ENCODE measurements at regions not wholly inside any gene's neighbourhood (a gene's known extent, or its start where the extent isn't known, plus 50 kb on each side); places are given as distances from the start of the nearest gene placed in this dataset.

GRCh38 chr18:41343808-41344207, 611.2 kb upstream of the PIK3C3 start:
- in situ Hi-C loops (cut with MboI; ENCODE audit: low pct_unique_long_range_greater_than_20kb, low sequenced_read_pairs, unreplicated experiment): no loop called here
- DNase-seq (ENCODE audit: low spot score): no peak
- no peak for TF ChIP-seq CTCF (IDR thresholded peaks at IDR 0.05; ENCODE audit: extremely low read depth, insufficient read depth, missing control alignments)

GRCh38 chr18:41338341-41338740, 616.7 kb upstream of the PIK3C3 start:
- TF ChIP-seq CTCF (IDR thresholded peaks at IDR 0.05; ENCODE audit: extremely low read depth, insufficient read depth, missing control alignments): no peak
- in situ Hi-C loops (cut with MboI; ENCODE audit: low pct_unique_long_range_greater_than_20kb, low sequenced_read_pairs, unreplicated experiment): no loop called here
- DNase-seq (ENCODE audit: low spot score): no peak

DNA sequence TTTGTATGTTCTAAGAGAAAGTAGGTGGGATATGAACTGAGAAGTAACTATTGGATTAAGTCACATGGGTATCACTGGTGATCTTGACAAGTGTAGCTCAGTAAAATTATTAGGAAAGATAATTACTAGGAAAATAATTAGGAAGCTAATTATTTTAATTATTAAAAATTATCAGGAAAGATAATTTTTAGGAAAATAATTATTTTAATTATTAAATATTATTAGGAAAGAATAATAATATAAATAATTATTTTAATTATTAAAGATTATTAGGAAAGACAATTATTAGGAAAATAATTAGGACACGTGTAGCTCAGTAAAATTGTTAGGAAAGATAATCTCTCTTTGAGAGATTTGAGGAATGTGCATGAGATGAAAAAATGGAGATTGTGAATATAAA, 623.4 kb upstream of the PIK3C3 start:
- in situ Hi-C loops (cut with MboI; ENCODE audit: low pct_unique_long_range_greater_than_20kb, low sequenced_read_pairs, unreplicated experiment): no loop called here
- no peak for TF ChIP-seq CTCF (IDR thresholded peaks at IDR 0.05; ENCODE audit: extremely low read depth, insufficient read depth, missing control alignments)
- DNase-seq (ENCODE audit: low spot score): no peak

GRCh38 chr18:41326311-41326710, 628.7 kb upstream of the PIK3C3 start:
- TF ChIP-seq CTCF (IDR thresholded peaks at IDR 0.05; ENCODE audit: extremely low read depth, insufficient read depth, missing control alignments): no peak
- in situ Hi-C loops (cut with MboI; ENCODE audit: low pct_unique_long_range_greater_than_20kb, low sequenced_read_pairs, unreplicated experiment): no loop called here

DNA sequence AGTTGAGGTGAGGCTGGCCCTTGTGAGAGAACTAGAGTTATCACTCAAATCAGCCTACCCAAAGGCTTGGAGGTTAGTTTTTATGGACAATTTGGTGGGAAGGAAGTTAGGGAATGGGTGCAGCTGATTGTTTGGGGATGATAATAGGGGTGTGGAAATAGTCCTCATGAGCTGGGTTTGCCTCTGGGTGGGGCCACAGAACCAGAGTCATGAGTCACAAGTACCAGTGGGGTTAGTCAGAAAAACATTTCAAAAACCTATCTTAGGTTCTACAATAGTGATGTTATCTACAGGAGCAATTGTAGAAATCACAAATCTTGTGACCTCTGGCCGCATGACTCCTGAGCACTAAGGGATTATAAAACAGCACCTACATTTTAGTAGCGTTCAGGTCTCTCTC, 630.1 kb upstream of the PIK3C3 start:
- no peak for DNase-seq (ENCODE audit: low spot score)
- in situ Hi-C loops (cut with MboI; ENCODE audit: low pct_unique_long_range_greater_than_20kb, low sequenced_read_pairs, unreplicated experiment): no loop called here

More at GRCh38 chr18:41326311-41326710, 628.7 kb upstream of the PIK3C3 start:
- DNase-seq (ENCODE audit: low spot score): no peak

DNA sequence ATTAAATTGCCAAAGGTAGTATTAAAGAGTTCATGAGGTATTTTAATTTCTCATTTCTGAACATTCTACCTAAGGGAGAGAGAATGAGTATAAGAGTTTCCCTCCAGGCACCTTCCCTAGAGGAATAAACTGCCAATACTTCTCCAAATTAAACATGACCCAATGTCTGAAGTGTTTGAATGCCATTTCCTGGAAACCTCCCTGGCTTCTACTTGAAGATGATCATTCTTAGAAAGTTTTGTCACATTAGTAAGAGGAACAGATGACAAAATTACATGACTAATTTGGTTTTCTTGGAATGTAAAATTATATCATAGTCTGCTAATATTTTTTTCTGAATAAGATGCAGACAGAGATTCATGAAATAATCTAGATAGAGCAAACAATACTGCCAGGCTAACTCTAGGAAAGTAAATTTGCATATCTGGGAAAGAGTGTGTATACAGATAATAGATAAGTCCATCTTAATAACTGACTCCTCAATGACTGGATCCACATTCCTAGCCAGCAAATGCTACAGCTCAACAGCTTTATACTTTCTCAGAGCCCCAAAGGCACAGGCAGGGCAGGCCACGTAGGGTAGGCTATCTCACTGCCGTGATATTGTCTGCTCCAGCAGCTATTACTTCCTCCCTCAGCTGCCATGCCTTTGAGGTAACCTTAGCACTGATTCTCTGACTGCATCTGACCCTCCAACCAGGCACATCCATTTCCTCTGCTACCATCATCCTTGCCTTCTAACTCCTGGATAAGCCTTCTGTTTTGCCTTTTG, 630.8 kb upstream of the PIK3C3 start:
- in situ Hi-C loops (cut with MboI; ENCODE audit: low pct_unique_long_range_greater_than_20kb, low sequenced_read_pairs, unreplicated experiment): no loop called here
- DNase-seq (ENCODE audit: low spot score): no peak
- no peak for TF ChIP-seq CTCF (IDR thresholded peaks at IDR 0.05; ENCODE audit: extremely low read depth, insufficient read depth, missing control alignments)

More for the DNA sequence above, 630.1 kb upstream of the PIK3C3 start:
- TF ChIP-seq CTCF (IDR thresholded peaks at IDR 0.05; ENCODE audit: extremely low read depth, insufficient read depth, missing control alignments): no peak
